ENCODE measurements at regions not wholly inside any gene's neighbourhood (a gene's known extent, or its start where the extent isn't known, plus 50 kb on each side); places are given as distances from the start of the nearest gene placed in this dataset.
"Not testable (repeated sequence)": the region's sequence is repeated elsewhere in the genome, so short reads cannot be mapped to it uniquely, and the experiment has no call there.

- no peak overlapping the region for H3K4me3 Mint-ChIP-seq
- intact Hi-C loops (cut with micrococcal nuclease) = no loop called here
- no peaks in the 10 kb centered on the region for H3K27me3 Mint-ChIP-seq (ENCODE audit: low read depth)
- no peaks in the 10 kb centered on the region for H3K36me3 Mint-ChIP-seq (ENCODE audit: low read depth)
- peaks cover 2% of the 10 kb centered on the region for H3K9me3 Mint-ChIP-seq
- H3K4me1 Mint-ChIP-seq (ENCODE audit: low read depth) = no peaks in the 10 kb centered on the region
- CTCF ChIA-PET = no interaction called here
- no peak for DNase-seq
- no peak overlapping the region for H3K27ac Mint-ChIP-seq
Measured at GRCh38 chr12:111135293-111135832, 215.0 kb upstream of the MYL2 start.

DNA sequence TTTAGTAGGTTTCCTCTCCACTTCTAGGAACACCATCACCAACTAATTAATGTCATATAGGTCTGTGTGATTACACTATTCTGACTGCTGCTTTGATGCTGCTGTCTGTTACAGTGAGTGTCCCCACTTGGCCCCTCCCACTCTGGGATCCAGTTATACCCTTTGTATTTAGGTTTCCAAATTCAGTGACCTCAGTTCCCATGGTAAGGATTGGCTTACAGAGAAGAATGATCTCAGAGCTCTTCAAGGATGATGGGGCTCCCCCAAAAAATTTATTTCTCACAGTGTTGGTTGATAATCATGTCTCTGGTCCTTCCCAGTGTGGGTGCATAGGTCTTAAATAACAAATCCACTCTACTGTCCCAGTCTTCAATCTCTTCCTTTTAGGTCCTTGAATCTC lies 210.0 kb upstream of the MYL2 start:
- CTCF ChIA-PET = no interaction called here
- Mint-ChIP-seq H3K9me3 (peaks cover under 1% of the 10 kb centered on the region), H3K4me1 (ENCODE audit: low read depth) (no peaks in the 10 kb centered on the region), H3K36me3 (ENCODE audit: low read depth) (no peaks in the 10 kb centered on the region), H3K27me3 (ENCODE audit: low read depth) (no peaks in the 10 kb centered on the region), H3K4me3 (no peak overlapping the region), H3K27ac (no peak overlapping the region)
- intact Hi-C loops (cut with micrococcal nuclease) = no loop called here
- DNase-seq = no peak

- H3K27ac Mint-ChIP-seq = no peak overlapping the region
- no peaks in the 10 kb centered on the region for H3K27me3 Mint-ChIP-seq (ENCODE audit: low read depth)
- H3K36me3 Mint-ChIP-seq (ENCODE audit: low read depth) = no peaks in the 10 kb centered on the region
- H3K9me3 Mint-ChIP-seq = no peaks in the 10 kb centered on the region
- intact Hi-C loops (cut with micrococcal nuclease) = no loop called here
- no peaks in the 10 kb centered on the region for H3K4me1 Mint-ChIP-seq (ENCODE audit: low read depth)
- CTCF ChIA-PET = no interaction called here
- H3K4me3 Mint-ChIP-seq = no peak overlapping the region
- no peak for DNase-seq
Measured at GRCh38 chr12:111129149-111129767, 208.9 kb upstream of the MYL2 start.

DNA sequence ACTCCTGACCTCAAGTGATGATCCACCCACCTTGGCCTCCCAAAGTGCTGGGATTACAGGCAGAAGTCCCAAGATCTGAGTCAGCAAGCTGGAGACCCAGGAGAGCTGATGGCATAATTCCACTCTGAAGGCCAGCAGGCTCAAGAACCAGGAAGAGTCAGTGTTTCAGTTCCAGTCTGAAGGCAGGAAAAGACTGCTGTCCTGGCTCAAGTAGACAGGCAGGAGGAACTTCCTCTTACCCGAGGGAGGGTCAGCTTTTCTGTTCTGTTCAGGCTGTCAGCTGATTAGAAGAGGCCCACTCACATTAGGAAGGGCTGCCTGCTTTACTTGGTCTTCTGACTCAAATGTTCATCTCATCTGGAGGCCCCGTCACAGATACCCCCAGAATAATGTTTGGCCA lies 206.0 kb upstream of the MYL2 start:
- peaks cover 2% of the 10 kb centered on the region for H3K27me3 Mint-ChIP-seq (ENCODE audit: low read depth)
- no peaks in the 10 kb centered on the region for H3K4me1 Mint-ChIP-seq (ENCODE audit: low read depth)
- no peaks in the 10 kb centered on the region for H3K9me3 Mint-ChIP-seq
- no peaks in the 10 kb centered on the region for H3K36me3 Mint-ChIP-seq (ENCODE audit: low read depth)
- intact Hi-C loops (cut with micrococcal nuclease) = no loop called here
- H3K4me3 Mint-ChIP-seq = no peak overlapping the region
- H3K27ac Mint-ChIP-seq = no peak overlapping the region
- CTCF ChIA-PET = interaction anchor here (0.7 kb wide), 1 partner anchor 145 kb away, joined by 3 read pairs; no protein-coding TSS in a partner anchor
- DNase-seq = no peak

GRCh38 chr12:111124183-111124582 lies 203.8 kb upstream of the MYL2 start:
- DNase-seq = no peak
- Mint-ChIP-seq H3K27me3 (ENCODE audit: low read depth) (peaks cover 2% of the 10 kb centered on the region), H3K27ac (no peak overlapping the region)

GRCh38 chr12:111123390-111123789 lies 203.0 kb upstream of the MYL2 start:
- no peak for DNase-seq
- no peaks in the 10 kb centered on the region for H3K9me3 Mint-ChIP-seq
- intact Hi-C loops (cut with micrococcal nuclease) = no loop called here
- no peaks in the 10 kb centered on the region for H3K36me3 Mint-ChIP-seq (ENCODE audit: low read depth)
- CTCF ChIA-PET = interaction anchor here (1.4 kb wide), 1 partner anchor 9 kb away, joined by 3 read pairs; no protein-coding TSS in a partner anchor
- no peak overlapping the region for H3K27ac Mint-ChIP-seq
- H3K4me3 Mint-ChIP-seq = no peak overlapping the region
- H3K4me1 Mint-ChIP-seq (ENCODE audit: low read depth) = no peaks in the 10 kb centered on the region
- peaks cover 2% of the 10 kb centered on the region for H3K27me3 Mint-ChIP-seq (ENCODE audit: low read depth)

More at GRCh38 chr12:111124183-111124582, 203.8 kb upstream of the MYL2 start:
- CTCF ChIA-PET = interaction anchor here (1.4 kb wide), 1 partner anchor 10 kb away, joined by 3 read pairs; no protein-coding TSS in a partner anchor
- Mint-ChIP-seq H3K4me1 (ENCODE audit: low read depth) (no peaks in the 10 kb centered on the region), H3K36me3 (ENCODE audit: low read depth) (no peaks in the 10 kb centered on the region), H3K9me3 (no peaks in the 10 kb centered on the region), H3K4me3 (no peak overlapping the region)
- intact Hi-C loops (cut with micrococcal nuclease) = no loop called here

DNA sequence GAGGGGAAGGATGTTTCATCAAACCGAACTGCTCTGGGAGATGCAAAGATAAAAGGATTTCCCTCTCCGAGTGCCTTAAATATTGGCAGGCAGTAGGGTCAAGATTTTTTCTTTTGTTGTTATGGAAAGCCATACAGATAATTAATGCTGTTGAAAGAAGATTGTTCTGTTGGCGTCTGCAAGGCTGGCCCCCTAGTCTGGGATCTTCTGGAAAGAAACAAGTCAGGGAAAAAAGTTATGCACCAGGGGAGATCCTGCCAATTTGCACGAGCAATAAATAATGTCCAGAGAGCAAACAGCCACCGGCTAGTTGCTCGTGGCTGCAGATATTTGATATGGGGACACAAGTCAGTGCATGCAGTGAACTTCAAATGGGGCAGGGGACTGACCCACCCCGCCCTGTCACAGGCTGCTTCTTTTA lies 202.1 kb upstream of the MYL2 start:
- Mint-ChIP-seq H3K36me3 (ENCODE audit: low read depth) (no peaks in the 10 kb centered on the region), H3K4me1 (ENCODE audit: low read depth) (no peaks in the 10 kb centered on the region), H3K27ac (no peak overlapping the region), H3K9me3 (no peaks in the 10 kb centered on the region), H3K27me3 (ENCODE audit: low read depth) (peaks cover 2% of the 10 kb centered on the region), H3K4me3 (no peak overlapping the region)
- CTCF ChIA-PET = no interaction called here
- intact Hi-C loops (cut with micrococcal nuclease) = no loop called here
- no peak for DNase-seq

GRCh38 chr12:111121840-111122239 lies 201.5 kb upstream of the MYL2 start:
- intact Hi-C loops (cut with micrococcal nuclease) = no loop called here
- peaks cover 2% of the 10 kb centered on the region for H3K27me3 Mint-ChIP-seq (ENCODE audit: low read depth)
- no peak for DNase-seq
- H3K4me3 Mint-ChIP-seq = no peak overlapping the region
- no peaks in the 10 kb centered on the region for H3K9me3 Mint-ChIP-seq
- CTCF ChIA-PET = no interaction called here
- H3K36me3 Mint-ChIP-seq (ENCODE audit: low read depth) = no peaks in the 10 kb centered on the region
- H3K4me1 Mint-ChIP-seq (ENCODE audit: low read depth) = no peaks in the 10 kb centered on the region
- H3K27ac Mint-ChIP-seq = no peak overlapping the region

DNA sequence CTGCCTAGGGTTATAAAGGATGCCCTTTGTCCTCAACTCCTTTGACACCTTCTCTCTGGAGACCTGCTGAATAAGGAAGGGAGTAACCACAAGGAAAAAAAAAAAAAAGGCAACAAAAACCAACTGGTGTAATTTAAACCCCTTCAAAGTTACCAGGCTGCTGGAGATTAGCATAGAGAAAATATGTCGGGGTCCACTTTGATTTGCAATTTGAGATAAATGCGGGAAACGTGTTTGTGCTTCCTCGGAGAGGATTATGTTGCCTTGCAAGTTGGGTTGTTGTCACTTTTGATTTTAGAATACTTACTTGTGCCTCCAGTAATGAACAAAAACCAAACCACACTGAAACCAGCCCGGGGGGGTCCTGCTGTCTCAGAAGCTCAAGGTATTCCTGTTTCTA lies 200.2 kb upstream of the MYL2 start:
- H3K36me3 Mint-ChIP-seq (ENCODE audit: low read depth) = no peaks in the 10 kb centered on the region
- no peak for DNase-seq
- CTCF ChIA-PET = no interaction called here
- no peaks in the 10 kb centered on the region for H3K4me1 Mint-ChIP-seq (ENCODE audit: low read depth)
- H3K27ac Mint-ChIP-seq = no peak overlapping the region
- H3K27me3 Mint-ChIP-seq (ENCODE audit: low read depth) = peaks cover 2% of the 10 kb centered on the region
- intact Hi-C loops (cut with micrococcal nuclease) = no loop called here
- no peaks in the 10 kb centered on the region for H3K9me3 Mint-ChIP-seq
- no peak overlapping the region for H3K4me3 Mint-ChIP-seq

- Mint-ChIP-seq H3K4me3 (no peak overlapping the region), H3K9me3 (no peaks in the 10 kb centered on the region), H3K27me3 (ENCODE audit: low read depth) (peaks cover under 1% of the 10 kb centered on the region), H3K36me3 (ENCODE audit: low read depth) (no peaks in the 10 kb centered on the region), H3K27ac (no peak overlapping the region), H3K4me1 (ENCODE audit: low read depth) (peaks cover 3% of the 10 kb centered on the region)
- no peak for DNase-seq
- intact Hi-C loops (cut with micrococcal nuclease) = no loop called here
- CTCF ChIA-PET = interaction anchor here (0.7 kb wide), 1 partner anchor 182 kb away, joined by 3 read pairs; no protein-coding TSS in a partner anchor
Measured at GRCh38 chr12:111117017-111117416, 196.6 kb upstream of the MYL2 start.

DNA sequence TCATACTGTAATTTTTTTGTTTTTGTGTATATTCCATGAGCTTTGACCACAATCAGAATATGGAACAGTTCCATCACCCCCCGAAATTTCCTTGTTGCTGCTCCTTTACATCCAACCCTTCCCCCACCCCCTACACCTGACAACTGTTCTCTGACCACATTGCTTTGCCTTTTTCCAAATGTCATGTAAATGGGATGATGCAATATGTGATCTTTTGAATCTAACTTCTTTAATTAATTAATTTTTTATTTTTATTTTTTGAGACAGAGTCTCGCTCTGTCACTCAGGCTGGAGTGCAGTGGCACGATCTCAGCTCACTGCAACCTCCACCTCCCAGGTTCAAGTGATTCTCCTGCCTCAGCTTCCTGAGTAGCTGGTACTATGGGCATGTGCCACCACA lies 192.9 kb upstream of the MYL2 start:
- H3K27me3 Mint-ChIP-seq (ENCODE audit: low read depth); intact Hi-C loops (cut with micrococcal nuclease); H3K9me3 Mint-ChIP-seq; H3K27ac Mint-ChIP-seq; H3K36me3 Mint-ChIP-seq (ENCODE audit: low read depth); DNase-seq; H3K4me1 Mint-ChIP-seq (ENCODE audit: low read depth); H3K4me3 Mint-ChIP-seq: not testable (repeated sequence)
- CTCF ChIA-PET = interaction anchor here (1.0 kb wide), 1 partner anchor 61 kb away, joined by 3 read pairs; no protein-coding TSS in a partner anchor

- no peak overlapping the region for H3K4me3 Mint-ChIP-seq
- no peak for DNase-seq
- H3K9me3 Mint-ChIP-seq = peaks cover 2% of the 10 kb centered on the region
- H3K36me3 Mint-ChIP-seq (ENCODE audit: low read depth) = no peaks in the 10 kb centered on the region
- peaks cover 5% of the 10 kb centered on the region for H3K4me1 Mint-ChIP-seq (ENCODE audit: low read depth)
- intact Hi-C loops (cut with micrococcal nuclease) = no loop called here
- H3K27me3 Mint-ChIP-seq (ENCODE audit: low read depth) = no peaks in the 10 kb centered on the region
- H3K27ac Mint-ChIP-seq = no peak overlapping the region
- CTCF ChIA-PET = no interaction called here
Measured at GRCh38 chr12:111112311-111113098, 192.1 kb upstream of the MYL2 start.

DNA sequence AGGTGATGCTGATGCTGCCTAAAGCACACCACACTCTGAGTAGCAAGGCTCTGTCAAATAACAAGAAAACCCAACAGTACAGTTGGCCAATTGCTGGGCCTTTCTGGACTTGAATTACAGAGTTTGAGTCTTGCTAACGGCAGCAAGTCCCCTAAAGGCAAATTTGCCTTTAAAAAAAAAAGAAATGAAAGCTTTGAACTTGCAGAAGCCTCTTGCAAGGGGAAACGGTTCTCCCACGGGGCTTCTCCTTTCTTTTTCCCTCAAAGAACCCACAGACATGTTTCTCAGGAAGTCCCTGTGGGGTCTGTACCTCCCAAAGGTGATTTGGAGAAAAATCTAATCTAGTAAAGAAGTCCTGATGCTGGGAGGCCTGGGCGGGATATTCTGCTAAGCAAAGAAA lies 191.3 kb upstream of the MYL2 start:
- no peak for DNase-seq
- Mint-ChIP-seq H3K9me3 (peaks cover 2% of the 10 kb centered on the region), H3K36me3 (ENCODE audit: low read depth) (no peaks in the 10 kb centered on the region), H3K4me3 (no peak overlapping the region), H3K27ac (no peak overlapping the region), H3K27me3 (ENCODE audit: low read depth) (no peaks in the 10 kb centered on the region), H3K4me1 (ENCODE audit: low read depth) (peaks cover 5% of the 10 kb centered on the region)
- intact Hi-C loops (cut with micrococcal nuclease) = no loop called here
- CTCF ChIA-PET = no interaction called here

Data from activated naive CD4-positive, alpha-beta T cell treated with anti-CD3 and anti-CD28 coated beads for 36 hours (primary cell).